ENCODE measurements at regions not wholly inside any gene's neighbourhood (a gene's known extent, or its start where the extent isn't known, plus 50 kb on each side); places are given as distances from the start of the nearest gene placed in this dataset.

DNA sequence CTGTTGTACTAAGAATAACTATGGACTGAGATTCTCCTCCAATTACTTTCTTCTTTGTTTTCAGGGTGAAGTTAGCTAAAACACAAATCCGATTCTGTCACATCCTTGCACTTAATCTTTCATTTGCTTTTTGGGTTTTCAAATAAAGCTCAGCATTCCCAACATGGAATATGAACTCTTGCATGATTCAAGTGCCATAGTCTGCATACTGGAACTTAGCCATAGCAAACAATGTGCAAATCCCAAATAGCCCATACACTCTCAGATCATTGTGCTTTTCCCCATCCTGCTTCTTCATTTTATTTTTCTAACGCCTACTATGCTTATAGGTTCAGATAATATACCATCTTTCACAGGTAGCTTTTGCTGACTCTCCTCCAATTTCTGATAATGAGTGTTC, 455.8 kb upstream of the PRMT6 start:
- H3K79me2 ChIP-seq (ENCODE audit: insufficient read depth, low read length), result no peaks in the 10 kb centered on the region
- no peak for DNase-seq
- Mint-ChIP-seq H3K4me3 (no peak overlapping the region), H3K9me3 (peaks cover 0 to 8% (median 3%) of the 10 kb centered on the region in 7 donors), H3K4me1 (no peaks in the 10 kb centered on the region), H3K36me3 (no peaks in the 10 kb centered on the region), H3K27ac (no peak overlapping the region), H3K27me3 (ENCODE audit: low read depth in 3 of 3) (peaks cover 0 to 2% (median 0%) of the 10 kb centered on the region in 3 donors)
- no peak overlapping the region for H3K4me2 ChIP-seq (replicated peaks; ENCODE audit: extremely low read depth, low read length, poor library complexity, severe bottlenecking)
- no peak for TF ChIP-seq CTCF (IDR thresholded peaks at IDR 0.05)
- no peak overlapping the region for H2AFZ ChIP-seq (ENCODE audit: insufficient read depth, low read depth, low read length, poor library complexity, severe bottlenecking)
- no peak overlapping the region for H3K4me3 ChIP-seq (replicated peaks in 1 of 3; ENCODE audit: low read depth in 2 of 3, low read length in 3 of 3)
- 80% methylated on average over 1 of the region's 2 CpGs for WGBS (ENCODE audit: insufficient coverage)
- H4K20me1 ChIP-seq (ENCODE audit: insufficient read depth, low read length), result no peaks in the 10 kb centered on the region
- no peaks in the 10 kb centered on the region for H3K4me1 ChIP-seq (ENCODE audit: control insufficient read depth in 1 of 2, insufficient read depth in 2 of 2, low read length in 2 of 2)
- no peaks in the 10 kb centered on the region for H3K9me3 ChIP-seq (replicated peaks in 1 of 2; ENCODE audit: control insufficient read depth in 1 of 2, insufficient read depth in 1 of 2, low read length in 2 of 2)
- intact Hi-C loops (cut with micrococcal nuclease), result no loop called here
- no peak overlapping the region for H3K9ac ChIP-seq (ENCODE audit: insufficient read depth, low read length, poor library complexity, severe bottlenecking)
- H3K27ac ChIP-seq (ENCODE audit: low read depth in 1 of 2, low read length in 2 of 2), result no peak overlapping the region
- no peaks in the 10 kb centered on the region for H3K27me3 ChIP-seq (ENCODE audit: control insufficient read depth in 2 of 2, insufficient read depth in 2 of 2, low read length in 2 of 2)
- no peaks in the 10 kb centered on the region for H3K36me3 ChIP-seq (replicated peaks in 1 of 2; ENCODE audit: control insufficient read depth in 1 of 2, insufficient read depth in 2 of 2, low read length in 2 of 2)

DNA sequence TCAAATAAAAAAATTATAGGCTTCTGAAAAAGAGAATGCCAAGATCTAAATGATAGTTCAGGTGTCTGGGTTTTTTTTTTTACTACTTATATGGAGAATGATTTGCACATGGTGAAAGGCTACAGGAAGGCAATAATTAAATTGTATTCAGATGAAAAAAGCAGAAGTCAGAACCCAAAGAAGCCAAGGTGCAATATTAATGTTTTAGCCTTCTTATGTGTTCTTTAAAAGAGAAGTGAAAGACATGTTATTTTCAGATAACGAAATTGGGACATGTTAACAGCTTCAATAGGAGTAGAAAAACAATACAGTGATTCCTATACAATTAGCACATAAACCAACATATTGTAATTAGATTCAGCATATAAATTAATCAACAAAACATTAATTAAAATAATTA, 452.9 kb upstream of the PRMT6 start:
- DNase-seq, result no peak
- no peak overlapping the region for H3K9ac ChIP-seq (ENCODE audit: insufficient read depth, low read length, poor library complexity, severe bottlenecking)

More for the DNA sequence above, 452.9 kb upstream of the PRMT6 start:
- H3K36me3 ChIP-seq (replicated peaks in 1 of 2; ENCODE audit: control insufficient read depth in 1 of 2, insufficient read depth in 2 of 2, low read length in 2 of 2), result no peaks in the 10 kb centered on the region
- no peak overlapping the region for H3K4me3 Mint-ChIP-seq
- no CpG with 5 or more reads among the region's 1 CpG for WGBS (ENCODE audit: insufficient coverage)
- no peak for TF ChIP-seq CTCF (IDR thresholded peaks at IDR 0.05)
- no peak overlapping the region for H3K4me2 ChIP-seq (replicated peaks; ENCODE audit: extremely low read depth, low read length, poor library complexity, severe bottlenecking)
- H3K4me1 Mint-ChIP-seq, result no peaks in the 10 kb centered on the region
- H2AFZ ChIP-seq (ENCODE audit: insufficient read depth, low read depth, low read length, poor library complexity, severe bottlenecking), result no peak overlapping the region
- H3K9me3 ChIP-seq (replicated peaks in 1 of 2; ENCODE audit: control insufficient read depth in 1 of 2, insufficient read depth in 1 of 2, low read length in 2 of 2), result no peaks in the 10 kb centered on the region
- H3K27me3 Mint-ChIP-seq (ENCODE audit: low read depth in 3 of 3), result peaks cover 0 to 2% (median 0%) of the 10 kb centered on the region in 3 donors
- H3K27ac ChIP-seq (ENCODE audit: low read depth in 1 of 2, low read length in 2 of 2), result no peak overlapping the region
- H3K27me3 ChIP-seq (ENCODE audit: control insufficient read depth in 2 of 2, insufficient read depth in 2 of 2, low read length in 2 of 2), result no peaks in the 10 kb centered on the region
- H3K27ac Mint-ChIP-seq, result no peak overlapping the region
- H3K79me2 ChIP-seq (ENCODE audit: insufficient read depth, low read length), result no peaks in the 10 kb centered on the region
- intact Hi-C loops (cut with micrococcal nuclease), result no loop called here
- H3K36me3 Mint-ChIP-seq, result no peaks in the 10 kb centered on the region
- H3K4me3 ChIP-seq (replicated peaks in 1 of 3; ENCODE audit: low read depth in 2 of 3, low read length in 3 of 3), result no peak overlapping the region
- H3K4me1 ChIP-seq (ENCODE audit: control insufficient read depth in 1 of 2, insufficient read depth in 2 of 2, low read length in 2 of 2), result no peaks in the 10 kb centered on the region
- H3K9me3 Mint-ChIP-seq, result peaks cover 0 to 5% (median 0%) of the 10 kb centered on the region in 7 donors
- H4K20me1 ChIP-seq (ENCODE audit: insufficient read depth, low read length), result no peaks in the 10 kb centered on the region
